SK-N-SH treated with all-trans-retinoic acid at 6 μM for 48 hours (cell line): ENCODE measurements at regions not wholly inside any gene's neighbourhood (a gene's known extent, or its start where the extent isn't known, plus 50 kb on each side); places are given as distances from the start of the nearest gene placed in this dataset.

Source experiments
- ATAC-seq: fragments of 200-7000 bp; cut with Tn5 transposase; 3 replicates; pipeline ENCODE4 v1.9.1; 2020; ENCODE audit warnings: mild to moderate bottlenecking, moderate library complexity
- ARNTL ChIP-seq: fragments of 450-650 bp; formaldehyde crosslinking; IDR thresholded peaks from 2 replicates; pipeline ENCODE4 v1.5.0; 2020; ENCODE audit warnings: low read depth, mild to moderate bottlenecking, moderate library complexity, borderline replicate concordance
- BACH2 ChIP-seq: fragments of 250-450 bp; sonication (Bioruptor Pico); IDR thresholded peaks from 2 replicates; pipeline ENCODE4 v1.9.0; 2021; ENCODE audit warnings: mild to moderate bottlenecking, borderline replicate concordance
- CSDC2 ChIP-seq: fragments of 250-450 bp; sonication (Bioruptor Pico); IDR thresholded peaks from 2 replicates; pipeline ENCODE4 v1.5.0; 2020; ENCODE audit warnings: mild to moderate bottlenecking, moderate library complexity
- ESRRG ChIP-seq: fragments of 250-450 bp; sonication (Bioruptor Pico); IDR thresholded peaks from 2 replicates; pipeline ENCODE4 v1.6.1; 2021; ENCODE audit warnings: mild to moderate bottlenecking
- GLIS3 ChIP-seq: fragments of 250-450 bp; sonication (Bioruptor Pico); IDR thresholded peaks from 2 replicates; pipeline ENCODE4 v1.5.0; 2020; ENCODE audit warnings: mild to moderate bottlenecking, moderate library complexity
- OSR1 ChIP-seq: fragments of 250-450 bp; sonication (Bioruptor Pico); IDR thresholded peaks from 2 replicates; pipeline ENCODE4 v1.8.0; 2022; ENCODE audit warnings: moderate library complexity, mild to moderate bottlenecking, inconsistent platforms
- PATZ1 ChIP-seq: fragments of 250-450 bp; sonication (Bioruptor Pico); IDR thresholded peaks from 2 replicates; pipeline ENCODE4 v1.8.0; 2020; ENCODE audit warnings: mild to moderate bottlenecking, moderate library complexity, borderline replicate concordance
- POU6F1 ChIP-seq: fragments of 250-450 bp; sonication (Bioruptor Pico); IDR thresholded peaks from 2 replicates; pipeline ENCODE4 v1.8.0; 2021; ENCODE audit warnings: low read depth, mild to moderate bottlenecking, moderate library complexity, borderline replicate concordance
- PPARA ChIP-seq: fragments of 250-450 bp; sonication (Bioruptor Pico); IDR thresholded peaks from 2 replicates; pipeline ENCODE4 v1.5.0; 2020; ENCODE audit warnings: mild to moderate bottlenecking, borderline replicate concordance
- RARB ChIP-seq: fragments of 250-450 bp; sonication (Bioruptor Pico); IDR thresholded peaks from 2 replicates; pipeline ENCODE4 v1.8.0; 2021; ENCODE audit warnings: mild to moderate bottlenecking, moderate library complexity
- SNAI2 ChIP-seq: fragments of 250-450 bp; sonication (Bioruptor Pico); IDR thresholded peaks from 2 replicates; pipeline ENCODE4 v1.5.0; 2020; ENCODE audit warnings: mild to moderate bottlenecking, moderate library complexity
- TCF4 ChIP-seq: fragments of 250-450 bp; sonication (Bioruptor Pico); IDR thresholded peaks from 2 replicates; pipeline ENCODE4 v1.8.0; 2021; ENCODE audit warnings: mild to moderate bottlenecking, moderate library complexity, borderline replicate concordance
- TOX ChIP-seq: fragments of 250-450 bp; sonication (Bioruptor Pico); IDR thresholded peaks from 2 replicates; pipeline ENCODE4 v1.8.0; 2021; ENCODE audit warnings: mild to moderate bottlenecking, moderate library complexity, borderline replicate concordance
- TSHZ2 ChIP-seq: fragments of 250-450 bp; sonication (Bioruptor Pico); IDR thresholded peaks from 2 replicates; pipeline ENCODE4 v1.5.0; 2020; ENCODE audit warnings: mild to moderate bottlenecking, moderate library complexity
- ZC3H10 ChIP-seq: fragments of 250-450 bp; sonication (Bioruptor Pico); IDR thresholded peaks from 2 replicates; pipeline ENCODE4 v1.5.1; 2021; ENCODE audit warnings: mild to moderate bottlenecking, moderate library complexity
- ZFP30 ChIP-seq: fragments of 450-650 bp; formaldehyde crosslinking; IDR thresholded peaks from 2 replicates; pipeline ENCODE4 v1.5.0; 2022; ENCODE audit warnings: mild to moderate bottlenecking, moderate library complexity
- ZNF565 ChIP-seq: fragments of 450-650 bp; formaldehyde crosslinking; conservative IDR thresholded peaks from 2 replicates; pipeline ENCODE4 v1.5.0; 2020; ENCODE audit warnings: low read depth, mild to moderate bottlenecking, moderate library complexity
- ZNF70 ChIP-seq: fragments of 450-650 bp; formaldehyde crosslinking; IDR thresholded peaks from 2 replicates; pipeline ENCODE4 v1.5.0; 2020; ENCODE audit warnings: mild to moderate bottlenecking, moderate library complexity
- ZNF8 ChIP-seq: fragments of 450-650 bp; formaldehyde crosslinking; IDR thresholded peaks from 2 replicates; pipeline ENCODE4 v1.5.0; 2020; ENCODE audit warnings: mild to moderate bottlenecking, moderate library complexity

- no peak for TF ChIP-seq OSR1
- no peak for TF ChIP-seq ZNF565 (CRISPR knock-in tag)
- TF ChIP-seq TOX (CRISPR knock-in tag): no peak
- no peak for ATAC-seq
Observed at GRCh38 chr6:165985806-165986299, 181.8 kb downstream of the TBXT start.

- TF ChIP-seq POU6F1 (CRISPR knock-in tag): no peak
- TF ChIP-seq TSHZ2: no peak
- TF ChIP-seq RARB (CRISPR knock-in tag): no peak
- TF ChIP-seq ZNF565 (CRISPR knock-in tag): no peak
- no peak for TF ChIP-seq ZNF70 (CRISPR knock-in tag)
- TF ChIP-seq ZC3H10: no peak
- TF ChIP-seq GLIS3 (CRISPR knock-in tag): no peak
- no peak for TF ChIP-seq SNAI2 (CRISPR knock-in tag)
- TF ChIP-seq ESRRG (CRISPR knock-in tag): no peak
- TF ChIP-seq ARNTL: no peak
- no peak for TF ChIP-seq BACH2
- no peak for TF ChIP-seq PPARA (CRISPR knock-in tag)
- TF ChIP-seq PATZ1 (CRISPR knock-in tag): no peak
- TF ChIP-seq ZFP30 (CRISPR knock-in tag): no peak
- TF ChIP-seq ZNF8: no peak
- no peak for TF ChIP-seq CSDC2 (CRISPR knock-in tag)
- no peak for ATAC-seq
Observed at GRCh38 chr6:165985281-165985805, 182.3 kb downstream of the TBXT start.

- ATAC-seq: no peak
Observed at GRCh38 chr6:165984729-165985275, 182.8 kb downstream of the TBXT start.

More at GRCh38 chr6:165984729-165985275, 182.8 kb downstream of the TBXT start:
- TF ChIP-seq CSDC2 (CRISPR knock-in tag): no peak
- TF ChIP-seq RARB (CRISPR knock-in tag): no peak
- no peak for TF ChIP-seq OSR1
- no peak for TF ChIP-seq POU6F1 (CRISPR knock-in tag)
- TF ChIP-seq PPARA (CRISPR knock-in tag): no peak
- TF ChIP-seq TCF4 (CRISPR knock-in tag): no peak
